Vagina (tissue), 2 donors: ENCODE measurements at regions not wholly inside any gene's neighbourhood (a gene's known extent, or its start where the extent isn't known, plus 50 kb on each side); places are given as distances from the start of the nearest gene placed in this dataset.

ENCODE experiments used
- POLR2A ChIP-seq, 2 donors: fragments of 450-650 bp; IDR thresholded peaks; one replicate each; pipeline ENCODE4 v1.6.1; 2017; ENCODE audit warnings: antibody characterized with exemption in 2 of 2, mild to moderate bottlenecking in 2 of 2, moderate library complexity in 2 of 2
- POLR2AphosphoS5 ChIP-seq, 2 donors: sonication (generic); formaldehyde crosslinking; IDR thresholded peaks; one replicate each; pipeline ENCODE4 v1.9.0; 2017; ENCODE audit warnings: antibody characterized with exemption in 2 of 2, mild to moderate bottlenecking in 2 of 2, low read depth in 1 of 2; ENCODE audit not compliant: insufficient read depth in 1 of 2
- TF ChIP-seq, protein P1 (sequence below), 3 experiments: fragments of 450-650 bp in 2 of 3; fragments of 200-600 bp in 1 of 3; sonication (generic) in 1 of 3; IDR thresholded peaks; one replicate each; pipeline ENCODE4 v1.5.1; 2017 to 2019; ENCODE audit warnings: antibody characterized with exemption in 3 of 3, mild to moderate bottlenecking in 2 of 3, moderate library complexity in 2 of 3

DNA sequence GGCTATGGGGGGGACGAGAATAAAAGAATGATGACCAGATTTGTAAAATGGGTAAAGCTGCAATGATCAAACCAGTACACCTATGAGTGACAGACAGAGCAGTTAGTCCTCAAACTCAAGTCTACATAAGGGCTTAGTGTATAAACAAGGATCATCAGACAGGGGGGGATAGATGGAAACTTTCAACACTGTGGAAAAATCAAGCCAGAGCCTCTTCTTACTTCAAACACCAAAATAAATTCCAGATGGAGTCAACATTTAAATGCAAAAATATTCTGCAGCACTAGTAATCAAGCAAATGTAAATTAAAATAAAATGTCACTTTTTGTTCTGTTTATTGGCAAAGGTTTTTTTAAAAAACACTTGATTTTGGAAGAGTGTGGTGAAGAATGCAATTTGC lies 205.9 kb upstream of the RGMA start:
- TF ChIP-seq, protein P1, sequence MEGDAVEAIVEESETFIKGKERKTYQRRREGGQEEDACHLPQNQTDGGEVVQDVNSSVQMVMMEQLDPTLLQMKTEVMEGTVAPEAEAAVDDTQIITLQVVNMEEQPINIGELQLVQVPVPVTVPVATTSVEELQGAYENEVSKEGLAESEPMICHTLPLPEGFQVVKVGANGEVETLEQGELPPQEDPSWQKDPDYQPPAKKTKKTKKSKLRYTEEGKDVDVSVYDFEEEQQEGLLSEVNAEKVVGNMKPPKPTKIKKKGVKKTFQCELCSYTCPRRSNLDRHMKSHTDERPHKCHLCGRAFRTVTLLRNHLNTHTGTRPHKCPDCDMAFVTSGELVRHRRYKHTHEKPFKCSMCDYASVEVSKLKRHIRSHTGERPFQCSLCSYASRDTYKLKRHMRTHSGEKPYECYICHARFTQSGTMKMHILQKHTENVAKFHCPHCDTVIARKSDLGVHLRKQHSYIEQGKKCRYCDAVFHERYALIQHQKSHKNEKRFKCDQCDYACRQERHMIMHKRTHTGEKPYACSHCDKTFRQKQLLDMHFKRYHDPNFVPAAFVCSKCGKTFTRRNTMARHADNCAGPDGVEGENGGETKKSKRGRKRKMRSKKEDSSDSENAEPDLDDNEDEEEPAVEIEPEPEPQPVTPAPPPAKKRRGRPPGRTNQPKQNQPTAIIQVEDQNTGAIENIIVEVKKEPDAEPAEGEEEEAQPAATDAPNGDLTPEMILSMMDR (IDR thresholded peaks at IDR 0.05) = no peak
- no peak for TF ChIP-seq POLR2A (IDR thresholded peaks at IDR 0.05)
- TF ChIP-seq POLR2AphosphoS5 (IDR thresholded peaks at IDR 0.05; ENCODE audit: insufficient read depth in 1 of 2, low read depth in 1 of 2) = no peak
